DND-41 (cell line): ENCODE measurements at regions not wholly inside any gene's neighbourhood (a gene's known extent, or its start where the extent isn't known, plus 50 kb on each side); places are given as distances from the start of the nearest gene placed in this dataset.

Source experiments
- ATAC-seq: fragments of 200-7000 bp; cut with Tn5 transposase; 3 replicates; pipeline ENCODE4 v1.9.1; 2021; ENCODE audit warnings: low read depth; ENCODE audit not compliant: insufficient read depth
- DNase-seq: peaks from one replicate; pipeline ENCODE4 v3.0.0-alpha.2; 2020
- H2AFZ ChIP-seq: 2 replicates; pipeline ENCODE4 v1.6.0; 2012; ENCODE audit warnings: low read depth, low read length
- H3K27ac ChIP-seq: 2 replicates; pipeline ENCODE4 v1.5.1; 2012; ENCODE audit warnings: low read length, inconsistent platforms
- H3K27me3 ChIP-seq: fragments of 200-600 bp; sonication (generic); 2 replicates; pipeline ENCODE4 v1.6.0; 2012; ENCODE audit warnings: low read length, mild to moderate bottlenecking, inconsistent platforms; ENCODE audit not compliant: insufficient read depth, poor library complexity
- H3K36me3 ChIP-seq: 2 replicates; pipeline ENCODE4 v1.5.1; 2012; ENCODE audit warnings: low read length, inconsistent platforms; ENCODE audit not compliant: insufficient read depth
- H3K4me1 ChIP-seq: 2 replicates; pipeline ENCODE4 v1.5.1; 2012; ENCODE audit warnings: mild to moderate bottlenecking, low read length; ENCODE audit not compliant: insufficient read depth
- H3K4me2 ChIP-seq: 2 replicates; pipeline ENCODE4 v1.6.0; 2012; ENCODE audit warnings: mild to moderate bottlenecking, moderate library complexity, low read length, inconsistent platforms; ENCODE audit not compliant: insufficient read depth
- H3K4me3 ChIP-seq, 2 experiments: fragments of 200-600 bp in 1 of 2; shearing (Covaris generic) in 1 of 2; 2 replicates each; pipeline ENCODE4 v1.5.1; 2012 to 2016; ENCODE audit warnings: inconsistent platforms in 2 of 2, low read length in 2 of 2, mild to moderate bottlenecking in 2 of 2, low read depth in 1 of 2, moderate library complexity in 1 of 2
- H3K79me2 ChIP-seq: 2 replicates; pipeline ENCODE4 v1.6.0; 2012; ENCODE audit warnings: low read length, inconsistent platforms; ENCODE audit not compliant: insufficient read depth
- H3K9ac ChIP-seq: 2 replicates; pipeline ENCODE4 v1.6.0; 2012; ENCODE audit warnings: low read depth, mild to moderate bottlenecking, inconsistent platforms, low read length, moderate library complexity
- H3K9me3 ChIP-seq: 2 replicates; pipeline ENCODE4 v1.5.1; 2012; ENCODE audit warnings: low read length, moderate library complexity, mild to moderate bottlenecking, inconsistent platforms; ENCODE audit not compliant: insufficient read depth, severe bottlenecking
- H4K20me1 ChIP-seq: 2 replicates; pipeline ENCODE4 v1.6.0; 2012; ENCODE audit warnings: low read length; ENCODE audit not compliant: insufficient read depth
- EZH2 ChIP-seq: IDR thresholded peaks from 3 replicates; pipeline ENCODE4 v1.6.1; 2012; ENCODE audit warnings: borderline replicate concordance, low read depth, mild to moderate bottlenecking, moderate library complexity, low read length, inconsistent platforms; ENCODE audit not compliant: severe bottlenecking
- TF ChIP-seq, protein P1 (sequence below): IDR thresholded peaks from 2 replicates; pipeline ENCODE4 v1.5.1; 2012; ENCODE audit warnings: borderline replicate concordance, low read length, moderate library complexity, mild to moderate bottlenecking; ENCODE audit not compliant: poor library complexity, severe bottlenecking; ENCODE audit errors: extremely low read depth

DNA sequence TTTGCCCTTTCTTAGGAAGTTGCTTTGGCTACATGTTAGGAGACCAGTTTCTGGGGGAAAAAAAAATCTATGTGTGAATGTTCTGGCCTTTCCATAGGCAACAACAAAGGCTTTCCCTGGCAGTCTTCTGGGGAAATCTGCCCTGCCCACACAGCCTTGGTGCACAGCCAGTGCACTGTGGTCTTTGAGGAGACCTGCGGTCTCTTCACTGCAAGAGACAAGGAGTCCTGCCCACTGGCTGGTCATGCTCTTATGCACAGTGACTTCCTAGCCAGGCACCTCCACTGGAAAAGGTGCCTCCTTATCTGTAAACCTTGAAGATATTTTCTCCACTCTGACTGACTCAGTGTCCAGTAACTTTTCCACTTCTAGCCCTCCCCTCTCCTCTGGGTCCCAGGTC is 155.1 kb downstream of the SUCLA2 start:
- no peak for ATAC-seq
- no peak overlapping the region for H2AFZ ChIP-seq
- TF ChIP-seq, protein P1, sequence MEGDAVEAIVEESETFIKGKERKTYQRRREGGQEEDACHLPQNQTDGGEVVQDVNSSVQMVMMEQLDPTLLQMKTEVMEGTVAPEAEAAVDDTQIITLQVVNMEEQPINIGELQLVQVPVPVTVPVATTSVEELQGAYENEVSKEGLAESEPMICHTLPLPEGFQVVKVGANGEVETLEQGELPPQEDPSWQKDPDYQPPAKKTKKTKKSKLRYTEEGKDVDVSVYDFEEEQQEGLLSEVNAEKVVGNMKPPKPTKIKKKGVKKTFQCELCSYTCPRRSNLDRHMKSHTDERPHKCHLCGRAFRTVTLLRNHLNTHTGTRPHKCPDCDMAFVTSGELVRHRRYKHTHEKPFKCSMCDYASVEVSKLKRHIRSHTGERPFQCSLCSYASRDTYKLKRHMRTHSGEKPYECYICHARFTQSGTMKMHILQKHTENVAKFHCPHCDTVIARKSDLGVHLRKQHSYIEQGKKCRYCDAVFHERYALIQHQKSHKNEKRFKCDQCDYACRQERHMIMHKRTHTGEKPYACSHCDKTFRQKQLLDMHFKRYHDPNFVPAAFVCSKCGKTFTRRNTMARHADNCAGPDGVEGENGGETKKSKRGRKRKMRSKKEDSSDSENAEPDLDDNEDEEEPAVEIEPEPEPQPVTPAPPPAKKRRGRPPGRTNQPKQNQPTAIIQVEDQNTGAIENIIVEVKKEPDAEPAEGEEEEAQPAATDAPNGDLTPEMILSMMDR = no peak
- no peak for TF ChIP-seq EZH2
- no peak overlapping the region for H3K4me2 ChIP-seq
- H3K27me3 ChIP-seq = peaks cover 2% of the 10 kb centered on the region
- no peaks in the 10 kb centered on the region for H3K9me3 ChIP-seq
- H3K4me3 ChIP-seq = no peak overlapping the region
- no peaks in the 10 kb centered on the region for H3K79me2 ChIP-seq
- H3K4me1 ChIP-seq = no peaks in the 10 kb centered on the region
- DNase-seq = no peak
- no peak overlapping the region for H3K27ac ChIP-seq
- no peaks in the 10 kb centered on the region for H4K20me1 ChIP-seq
- H3K9ac ChIP-seq = no peak overlapping the region
- no peaks in the 10 kb centered on the region for H3K36me3 ChIP-seq

GRCh38 chr13:47843005-47843404 is 158.1 kb downstream of the SUCLA2 start:
- DNase-seq (no peak), ATAC-seq (no peak)
- no peak overlapping the region for H3K4me2 ChIP-seq
- no peak overlapping the region for H3K9ac ChIP-seq
- H3K36me3 ChIP-seq = no peaks in the 10 kb centered on the region
- no peak overlapping the region for H2AFZ ChIP-seq
- H3K9me3 ChIP-seq = no peaks in the 10 kb centered on the region
- peaks cover 10% of the 10 kb centered on the region for H3K27me3 ChIP-seq
- no peak for TF ChIP-seq EZH2
- TF ChIP-seq, protein P1 = no peak
- H4K20me1 ChIP-seq = no peaks in the 10 kb centered on the region
- no peaks in the 10 kb centered on the region for H3K79me2 ChIP-seq
- no peak overlapping the region for H3K4me3 ChIP-seq
- no peaks in the 10 kb centered on the region for H3K4me1 ChIP-seq
- H3K27ac ChIP-seq = no peak overlapping the region

DNA sequence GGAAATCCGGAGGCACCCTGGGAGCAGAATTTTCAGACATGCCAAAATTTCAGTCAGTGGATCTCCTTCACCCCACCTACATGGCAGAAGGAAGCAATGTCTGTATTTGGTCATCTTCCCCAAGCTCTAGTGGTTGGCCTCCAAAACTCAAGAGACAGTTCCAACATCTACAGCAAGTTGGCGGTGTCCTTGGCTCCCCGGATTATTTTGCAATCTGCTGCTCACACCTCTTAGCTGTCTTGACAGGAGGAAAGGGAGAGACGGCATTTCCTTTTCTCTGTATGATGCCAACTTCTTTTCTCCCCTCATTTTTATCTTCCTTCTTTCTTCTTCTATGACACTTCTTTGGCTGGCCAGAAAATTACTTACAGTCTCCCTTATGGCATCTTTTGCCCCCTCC is 159.9 kb downstream of the SUCLA2 start:
- Histone ChIP-seq H3K27me3 (peaks cover 10% of the 10 kb centered on the region), H3K79me2 (no peaks in the 10 kb centered on the region), H3K36me3 (no peaks in the 10 kb centered on the region), H2AFZ (no peak overlapping the region), H3K27ac (no peak overlapping the region), H4K20me1 (no peaks in the 10 kb centered on the region), H3K4me1 (no peaks in the 10 kb centered on the region), H3K9ac (no peak overlapping the region), H3K9me3 (no peaks in the 10 kb centered on the region), H3K4me3 (no peak overlapping the region), H3K4me2 (no peak overlapping the region)
- no peak for TF ChIP-seq EZH2
- TF ChIP-seq, protein P1 = no peak
- DNase-seq = no peak
- no peak for ATAC-seq

DNA sequence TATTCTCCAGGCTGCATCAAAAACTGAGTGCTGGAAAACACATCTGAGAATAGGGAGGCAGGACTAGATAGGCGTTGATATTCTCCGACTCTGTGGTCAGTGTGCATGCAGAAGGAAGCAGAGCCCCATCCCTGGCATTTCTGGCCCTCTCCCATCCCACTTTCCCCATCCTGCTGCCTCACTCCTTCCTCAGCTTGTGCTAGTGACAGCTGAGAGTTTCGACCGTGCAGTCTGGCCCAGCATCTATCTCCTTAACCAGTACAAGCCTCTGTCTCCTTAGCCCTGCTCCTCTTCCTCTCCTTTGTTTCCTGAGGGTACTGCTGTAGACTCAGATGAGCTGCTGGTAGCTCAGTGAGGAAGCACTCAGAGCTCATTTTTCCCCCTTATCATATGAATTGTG is 163.2 kb downstream of the SUCLA2 start:
- H3K27ac ChIP-seq = no peak overlapping the region
- ATAC-seq (no peak), DNase-seq (no peak)
- H3K27me3 ChIP-seq = peaks cover 10% of the 10 kb centered on the region
- H3K79me2 ChIP-seq = no peaks in the 10 kb centered on the region
- no peak overlapping the region for H3K4me2 ChIP-seq
- H3K36me3 ChIP-seq = no peaks in the 10 kb centered on the region
- H3K9me3 ChIP-seq = no peaks in the 10 kb centered on the region
- TF ChIP-seq, protein P1 = no peak
- no peak for TF ChIP-seq EZH2
- H3K4me1 ChIP-seq = no peaks in the 10 kb centered on the region
- no peak overlapping the region for H3K9ac ChIP-seq
- no peak overlapping the region for H2AFZ ChIP-seq
- H4K20me1 ChIP-seq = no peaks in the 10 kb centered on the region
- H3K4me3 ChIP-seq = no peak overlapping the region
